Stimulated activated naive B cell treated with anti-CD40 and anti-IgM and Interleukin-4, amounts not matched to agents 10 μg/mL and 1 μg/mL and 100 μg/mL, for 72 hours (primary cell): ENCODE measurements at regions not wholly inside any gene's neighbourhood (a gene's known extent, or its start where the extent isn't known, plus 50 kb on each side); places are given as distances from the start of the nearest gene placed in this dataset.
"Not testable (repeated sequence)": the region's sequence is repeated elsewhere in the genome, so short reads cannot be mapped to it uniquely, and the experiment has no call there.

Experiments
- ATAC-seq, 2 donors: fragments of 150-1000 bp; cut with Tn5 transposase; replicated peaks; 2 replicates each; pipeline ENCODE4 v1.10.0; 2021; ENCODE audit warnings: moderate library complexity in 1 of 2
- DNase-seq: peaks from one replicate; pipeline ENCODE4 v3.0.0; 2021
- H3K27ac Mint-ChIP-seq: one replicate; pipeline ENCODE4 v1.8.0; 2022; ENCODE audit warnings: mild to moderate bottlenecking, mixed read lengths
- H3K27me3 Mint-ChIP-seq, 2 donors: one replicate each; pipeline ENCODE4 v1.8.0; 2022; ENCODE audit warnings: mixed read lengths in 2 of 2
- H3K36me3 Mint-ChIP-seq, 2 donors: one replicate each; pipeline ENCODE4 v1.8.0; 2022; ENCODE audit warnings: mixed read lengths in 2 of 2, mild to moderate bottlenecking in 1 of 2
- H3K4me1 Mint-ChIP-seq, 2 donors: one replicate each; pipeline ENCODE4 v1.8.0; 2022; ENCODE audit warnings: mixed read lengths in 2 of 2, mild to moderate bottlenecking in 1 of 2
- H3K4me3 Mint-ChIP-seq, 2 donors: one replicate each; pipeline ENCODE4 v1.8.0; 2022; ENCODE audit warnings: mild to moderate bottlenecking in 2 of 2, mixed read lengths in 2 of 2, moderate library complexity in 1 of 2
- H3K9me3 Mint-ChIP-seq, 2 donors: one replicate each; pipeline ENCODE4 v1.8.0; 2022; ENCODE audit warnings: mixed read lengths in 2 of 2, mild to moderate bottlenecking in 1 of 2

DNA sequence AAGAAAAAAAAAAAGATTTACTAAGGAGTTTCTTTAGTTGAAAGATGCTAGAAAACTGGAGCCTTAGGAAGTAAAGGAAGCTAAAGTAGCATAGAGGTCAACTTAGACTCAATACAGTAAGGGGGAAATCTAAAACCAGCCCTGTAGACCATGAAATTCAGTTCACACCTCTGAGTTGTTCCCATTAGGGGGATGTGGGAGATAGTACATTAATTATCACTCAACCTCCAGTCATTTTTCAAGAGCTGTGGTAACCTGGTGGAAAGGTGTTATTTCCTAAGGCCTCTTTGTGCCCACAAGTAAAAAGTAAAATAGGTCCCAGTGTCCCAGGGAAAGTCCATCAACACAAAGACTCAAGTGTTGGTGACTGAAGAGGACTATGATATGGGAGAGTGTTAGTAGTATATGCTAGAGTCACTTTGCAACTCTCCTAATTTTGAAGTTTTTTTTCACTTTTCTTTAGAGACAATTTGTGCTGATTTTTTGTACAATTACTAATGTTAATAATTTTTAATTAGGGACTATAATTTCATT is 1274.4 kb upstream of the EPHA6 start:
- Mint-ChIP-seq H3K4me1 (no peaks in the 10 kb centered on the region), H3K9me3 (peaks cover 0 to 3% of the 10 kb centered on the region in 2 donors), H3K27ac (no peak overlapping the region), H3K27me3 (no peaks in the 10 kb centered on the region), H3K36me3 (no peaks in the 10 kb centered on the region), H3K4me3 (no peak overlapping the region)
- no peak for ATAC-seq
- no peak for DNase-seq

- no peak for DNase-seq
- Mint-ChIP-seq H3K4me3 (no peak overlapping the region), H3K27me3 (no peaks in the 10 kb centered on the region), H3K27ac (no peak overlapping the region), H3K9me3 (peaks cover 5% of the 10 kb centered on the region in 2 donors), H3K4me1 (no peaks in the 10 kb centered on the region), H3K36me3 (no peaks in the 10 kb centered on the region)
- ATAC-seq: no peak
Measured at GRCh38 chr3:95565502-95565901, 1248.9 kb upstream of the EPHA6 start.

- H3K27ac Mint-ChIP-seq: no peak overlapping the region
- no peaks in the 10 kb centered on the region for H3K27me3 Mint-ChIP-seq
- peak; percentile 48 to 55 for ATAC-seq
- H3K36me3 Mint-ChIP-seq: no peaks in the 10 kb centered on the region
- no peak for DNase-seq
- peaks cover 5 to 7% of the 10 kb centered on the region in 2 donors for H3K9me3 Mint-ChIP-seq
- H3K4me1 Mint-ChIP-seq: no peaks in the 10 kb centered on the region
- no peak overlapping the region for H3K4me3 Mint-ChIP-seq
Measured at GRCh38 chr3:95567346-95567745, 1247.0 kb upstream of the EPHA6 start.

GRCh38 chr3:95586754-95587153 is 1227.6 kb upstream of the EPHA6 start:
- no peak overlapping the region for H3K27ac Mint-ChIP-seq
- ATAC-seq (no peak), DNase-seq (no peak)
- peaks cover 3 to 5% of the 10 kb centered on the region in 2 donors for H3K9me3 Mint-ChIP-seq
- no peak overlapping the region for H3K4me3 Mint-ChIP-seq
- no peaks in the 10 kb centered on the region for H3K4me1 Mint-ChIP-seq
- no peaks in the 10 kb centered on the region for H3K36me3 Mint-ChIP-seq
- H3K27me3 Mint-ChIP-seq: no peaks in the 10 kb centered on the region

DNA sequence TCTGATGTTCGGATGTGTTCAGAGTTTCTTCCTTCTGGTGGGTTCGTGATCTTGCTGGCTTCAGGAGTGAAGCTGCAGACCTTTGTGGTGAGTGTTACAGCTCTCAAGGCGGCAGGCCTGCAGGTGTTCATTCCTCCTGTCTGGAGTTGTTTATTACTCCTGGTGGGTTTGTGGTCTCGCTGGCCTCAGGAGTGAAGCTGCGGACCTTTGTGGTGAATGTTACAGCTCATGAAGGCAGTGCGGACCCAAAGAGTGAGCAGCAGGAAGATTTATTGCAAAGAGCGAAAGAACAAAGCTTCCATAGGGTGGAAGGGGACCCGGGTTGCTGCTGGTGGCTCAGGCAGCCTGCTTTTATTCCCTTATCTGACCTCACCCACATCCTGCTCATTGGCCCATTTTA is 1226.8 kb upstream of the EPHA6 start:
- not testable (repeated sequence) for H3K27me3 Mint-ChIP-seq, ATAC-seq, H3K4me1 Mint-ChIP-seq, H3K27ac Mint-ChIP-seq, H3K9me3 Mint-ChIP-seq, H3K36me3 Mint-ChIP-seq, DNase-seq, H3K4me3 Mint-ChIP-seq

DNA sequence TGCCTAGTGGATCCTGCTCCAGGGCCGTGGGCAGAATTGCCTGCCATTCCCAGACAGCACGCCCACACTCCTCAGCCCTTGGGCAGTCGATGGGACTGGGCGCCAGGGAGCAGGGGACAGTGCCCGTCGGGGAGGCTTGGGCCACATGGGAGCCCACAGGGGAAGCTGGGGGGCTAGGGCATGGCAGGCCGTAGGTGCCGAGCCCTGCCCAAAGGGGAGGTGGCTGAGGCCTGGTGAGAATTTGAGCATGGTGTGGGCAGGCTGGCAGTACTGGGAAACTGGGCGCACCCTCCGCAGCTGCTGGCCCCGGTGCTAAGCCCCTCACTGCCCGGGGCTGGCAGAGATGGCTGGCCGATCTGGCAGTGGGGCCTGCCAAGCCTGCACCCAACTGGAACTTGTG is 1225.9 kb upstream of the EPHA6 start:
- H3K4me1 Mint-ChIP-seq: no peaks in the 10 kb centered on the region
- no peaks in the 10 kb centered on the region for H3K27me3 Mint-ChIP-seq
- ATAC-seq (no peak), DNase-seq (no peak)
- no peak overlapping the region for H3K4me3 Mint-ChIP-seq
- H3K27ac Mint-ChIP-seq: no peak overlapping the region
- peaks cover 3 to 5% of the 10 kb centered on the region in 2 donors for H3K9me3 Mint-ChIP-seq
- H3K36me3 Mint-ChIP-seq: no peaks in the 10 kb centered on the region

- Mint-ChIP-seq H3K9me3 (peaks cover 0 to 5% of the 10 kb centered on the region in 2 donors), H3K36me3 (no peaks in the 10 kb centered on the region), H3K4me3 (no peak overlapping the region), H3K27ac (no peak overlapping the region), H3K27me3 (no peaks in the 10 kb centered on the region), H3K4me1 (no peaks in the 10 kb centered on the region)
- DNase-seq (no peak), ATAC-seq (no peak)
Measured at GRCh38 chr3:95595416-95596075, 1218.8 kb upstream of the EPHA6 start.

DNA sequence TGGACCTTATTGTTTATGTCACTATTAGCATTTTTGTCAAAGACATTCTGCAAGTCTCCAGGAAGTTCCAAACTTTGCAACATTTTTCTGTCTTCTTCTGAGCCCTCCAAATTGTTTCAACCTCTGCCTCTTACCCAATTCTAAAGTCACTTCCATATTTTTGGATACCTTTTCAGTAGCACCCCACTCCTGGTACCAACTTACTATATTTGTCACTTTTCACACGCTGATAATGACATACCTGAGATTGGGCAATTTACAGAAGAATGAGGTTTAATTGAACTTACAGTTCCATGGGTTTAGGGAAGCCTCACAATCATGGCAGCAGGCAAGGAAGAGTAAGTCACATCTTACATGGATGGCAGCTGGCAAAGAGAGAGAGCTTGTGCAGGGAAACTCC is 1206.5 kb upstream of the EPHA6 start:
- H3K36me3 Mint-ChIP-seq: no peaks in the 10 kb centered on the region
- H3K27ac Mint-ChIP-seq: no peak overlapping the region
- H3K9me3 Mint-ChIP-seq: peaks cover 14 to 21% of the 10 kb centered on the region in 2 donors
- ATAC-seq (no peak), DNase-seq (no peak)
- no peaks in the 10 kb centered on the region for H3K27me3 Mint-ChIP-seq
- no peak overlapping the region for H3K4me3 Mint-ChIP-seq
- no peaks in the 10 kb centered on the region for H3K4me1 Mint-ChIP-seq

DNA sequence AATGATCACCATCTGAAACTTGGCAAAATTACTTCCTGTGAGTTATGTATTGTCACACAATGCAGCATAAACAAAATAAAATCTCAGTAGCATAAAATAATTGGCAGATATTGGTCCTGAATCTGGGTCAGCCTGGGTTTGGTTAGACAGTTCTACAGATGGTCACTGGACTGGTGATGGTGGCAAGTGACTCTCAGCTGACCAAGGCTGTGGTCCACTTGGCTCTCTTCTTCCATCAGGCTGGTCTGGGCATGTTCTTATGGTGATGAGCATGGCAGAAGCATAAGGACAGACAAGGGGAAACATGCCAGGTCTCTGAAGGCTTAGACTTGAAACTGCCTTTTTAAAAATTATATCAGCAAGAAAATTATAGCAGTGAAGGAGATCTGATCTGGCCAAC is 1205.0 kb upstream of the EPHA6 start:
- Mint-ChIP-seq H3K4me3 (no peak overlapping the region), H3K27me3 (no peaks in the 10 kb centered on the region), H3K4me1 (no peaks in the 10 kb centered on the region), H3K27ac (no peak overlapping the region), H3K9me3 (peaks cover 12 to 21% of the 10 kb centered on the region in 2 donors), H3K36me3 (no peaks in the 10 kb centered on the region)
- ATAC-seq: no peak
- DNase-seq: no peak

DNA sequence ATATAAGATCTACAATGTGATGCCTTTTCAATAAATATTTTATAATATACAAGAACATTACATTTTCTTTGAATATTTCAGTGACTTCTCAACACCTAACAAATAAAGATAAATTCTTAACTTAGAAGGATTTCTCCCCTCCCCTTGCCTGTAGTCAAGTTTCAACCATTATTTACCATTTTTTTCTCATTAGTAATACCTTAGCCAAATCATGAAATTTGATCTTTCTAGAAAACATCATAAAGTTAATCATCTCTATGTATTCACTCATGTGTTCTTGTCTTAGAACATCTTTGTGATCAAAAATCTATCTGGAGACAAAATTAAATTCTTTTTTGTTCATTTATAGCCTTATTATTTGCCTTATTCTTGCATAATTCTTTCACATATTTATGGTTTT is 1201.8 kb upstream of the EPHA6 start:
- Mint-ChIP-seq H3K27me3 (no peaks in the 10 kb centered on the region), H3K36me3 (no peaks in the 10 kb centered on the region), H3K4me3 (no peak overlapping the region), H3K4me1 (no peaks in the 10 kb centered on the region), H3K9me3 (peaks cover 5 to 10% of the 10 kb centered on the region in 2 donors), H3K27ac (no peak overlapping the region)
- ATAC-seq (no peak), DNase-seq (no peak)

GRCh38 chr3:95613993-95614392 is 1200.4 kb upstream of the EPHA6 start:
- Mint-ChIP-seq H3K9me3 (peaks cover 0 to 4% of the 10 kb centered on the region in 2 donors), H3K4me3 (no peak overlapping the region), H3K36me3 (no peaks in the 10 kb centered on the region), H3K27ac (no peak overlapping the region), H3K27me3 (no peaks in the 10 kb centered on the region), H3K4me1 (no peaks in the 10 kb centered on the region)
- DNase-seq (no peak), ATAC-seq (no peak)

- Mint-ChIP-seq H3K9me3 (no peaks in the 10 kb centered on the region), H3K36me3 (no peaks in the 10 kb centered on the region), H3K27me3 (no peaks in the 10 kb centered on the region), H3K27ac (no peak overlapping the region), H3K4me3 (no peak overlapping the region), H3K4me1 (no peaks in the 10 kb centered on the region)
- ATAC-seq (no peak), DNase-seq (no peak)
Measured at GRCh38 chr3:95615592-95616310, 1198.6 kb upstream of the EPHA6 start.

- H3K4me1 Mint-ChIP-seq: no peaks in the 10 kb centered on the region
- no peak for ATAC-seq
Measured at GRCh38 chr3:95626107-95626506, 1188.3 kb upstream of the EPHA6 start.

DNA sequence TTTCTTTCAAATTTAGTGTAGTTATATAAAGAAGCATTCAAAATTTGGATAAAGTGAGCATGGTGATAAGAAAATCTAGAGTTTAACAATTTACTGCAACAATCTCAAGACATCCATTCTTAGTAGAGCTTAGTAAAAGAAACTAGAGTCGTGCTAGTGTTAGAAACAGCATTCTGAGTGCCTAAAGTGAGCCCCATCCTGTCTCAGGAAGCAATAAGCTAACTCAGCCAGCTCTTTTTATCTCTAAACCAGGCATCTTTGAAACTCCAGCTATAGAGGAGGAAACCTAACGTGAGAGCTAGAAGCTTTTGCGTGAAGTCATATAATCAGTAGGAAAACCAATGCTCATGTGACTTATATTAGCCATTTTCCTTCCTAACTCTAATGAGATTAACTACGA is 1187.1 kb upstream of the EPHA6 start:
- Mint-ChIP-seq H3K4me3 (no peak overlapping the region), H3K4me1 (no peaks in the 10 kb centered on the region), H3K27ac (no peak overlapping the region), H3K27me3 (no peaks in the 10 kb centered on the region), H3K9me3 (no peaks in the 10 kb centered on the region), H3K36me3 (no peaks in the 10 kb centered on the region)
- DNase-seq (no peak), ATAC-seq (no peak)

More at GRCh38 chr3:95626107-95626506, 1188.3 kb upstream of the EPHA6 start:
- no peak overlapping the region for H3K27ac Mint-ChIP-seq
- no peak overlapping the region for H3K4me3 Mint-ChIP-seq
- no peak for DNase-seq
- H3K27me3 Mint-ChIP-seq: no peaks in the 10 kb centered on the region
- H3K36me3 Mint-ChIP-seq: no peaks in the 10 kb centered on the region
- peaks cover 0 to 2% of the 10 kb centered on the region in 2 donors for H3K9me3 Mint-ChIP-seq

GRCh38 chr3:95627697-95628096 is 1186.7 kb upstream of the EPHA6 start:
- no peaks in the 10 kb centered on the region for H3K4me1 Mint-ChIP-seq
- no peak for DNase-seq
- no peak for ATAC-seq

More at GRCh38 chr3:95627697-95628096, 1186.7 kb upstream of the EPHA6 start:
- Mint-ChIP-seq H3K36me3 (no peaks in the 10 kb centered on the region), H3K27me3 (no peaks in the 10 kb centered on the region), H3K9me3 (no peaks in the 10 kb centered on the region), H3K27ac (no peak overlapping the region), H3K4me3 (no peak overlapping the region)
